ENCODE measurements at regions not wholly inside any gene's neighbourhood (a gene's known extent, or its start where the extent isn't known, plus 50 kb on each side); places are given as distances from the start of the nearest gene placed in this dataset.
"Not testable (repeated sequence)": the region's sequence is repeated elsewhere in the genome, so short reads cannot be mapped to it uniquely, and the experiment has no call there.

GRCh38 chr14:105911006-105911847, 384.8 kb downstream of the TMEM121 start:
- DNase-seq, result no peak

GRCh38 chr14:105911848-105912292, 385.5 kb downstream of the TMEM121 start:
- not testable (repeated sequence) for DNase-seq

GRCh38 chr14:105912641-105913180, 386.3 kb downstream of the TMEM121 start:
- no peak for DNase-seq

- no peak for DNase-seq
These were observed 386.8 kb downstream of the TMEM121 start for GRCh38 chr14:105913221-105913620.

- DNase-seq, result no peak
These were observed 387.5 kb downstream of the TMEM121 start for GRCh38 chr14:105913861-105914260.

GRCh38 chr14:105914281-105914680, 387.9 kb downstream of the TMEM121 start:
- not testable (repeated sequence) for DNase-seq

GRCh38 chr14:105914738-105915385, 388.5 kb downstream of the TMEM121 start:
- no peak for DNase-seq

- DNase-seq, result not testable (repeated sequence)
These were observed 389.2 kb downstream of the TMEM121 start for GRCh38 chr14:105915546-105915945.

GRCh38 chr14:105917136-105917932, 391.0 kb downstream of the TMEM121 start:
- DNase-seq, result not testable (repeated sequence)

GRCh38 chr14:105917933-105918436, 391.6 kb downstream of the TMEM121 start:
- no peak for DNase-seq

GRCh38 chr14:105918496-105919262, 392.3 kb downstream of the TMEM121 start:
- no peak for DNase-seq

- no peak for DNase-seq
These were observed 393.2 kb downstream of the TMEM121 start for GRCh38 chr14:105919458-105920150.

- not testable (repeated sequence) for DNase-seq
These were observed 393.8 kb downstream of the TMEM121 start for GRCh38 chr14:105920151-105920700.

GRCh38 chr14:105920803-105921755, 394.7 kb downstream of the TMEM121 start:
- DNase-seq, result not testable (repeated sequence)

GRCh38 chr14:105921781-105922180, 395.4 kb downstream of the TMEM121 start:
- DNase-seq, result not testable (repeated sequence)

GRCh38 chr14:105923520-105924191, 397.3 kb downstream of the TMEM121 start:
- DNase-seq, result not testable (repeated sequence)

- no peak for DNase-seq
These were observed 398.7 kb downstream of the TMEM121 start for GRCh38 chr14:105924951-105925591.

- no peak for DNase-seq
These were observed 399.4 kb downstream of the TMEM121 start for GRCh38 chr14:105925615-105926372.
